Upper lobe of left lung (tissue), 6 donors: ENCODE measurements at regions not wholly inside any gene's neighbourhood (a gene's known extent, or its start where the extent isn't known, plus 50 kb on each side); places are given as distances from the start of the nearest gene placed in this dataset.
"Not testable (repeated sequence)": the region's sequence is repeated elsewhere in the genome, so short reads cannot be mapped to it uniquely, and the experiment has no call there.

Experiments used
- ATAC-seq, 2 donors: fragments of 200-7000 bp; cut with Tn5 transposase; one replicate each; pipeline ENCODE4 v1.9.1; 2022; ENCODE audit warnings: mild to moderate bottlenecking in 2 of 2, moderate library complexity in 2 of 2; ENCODE audit not compliant: low FRiP score in 2 of 2
- DNase-seq, 2 donors: peaks; one replicate each; pipeline ENCODE4 v3.0.0-alpha.2; 2019 to 2020
- H3K27ac ChIP-seq, 4 donors: fragments of 200-600 bp; sonication (generic); one replicate each; pipeline ENCODE4 v1.5.1; 2016 to 2019
- H3K27me3 ChIP-seq, 4 donors: fragments of 200-600 bp; sonication (generic); one replicate each; pipeline ENCODE4 v1.5.1; 2017 to 2019
- H3K36me3 ChIP-seq, 4 donors: fragments of 200-600 bp; sonication (generic); one replicate each; pipeline ENCODE4 v1.5.1; 2016 to 2019
- H3K4me1 ChIP-seq, 4 donors: fragments of 200-600 bp; sonication (generic); one replicate each; pipeline ENCODE4 v1.5.1; 2018 to 2019
- H3K4me3 ChIP-seq, 4 donors: fragments of 200-600 bp; sonication (generic); one replicate each; pipeline ENCODE4 v1.5.1; 2017 to 2019; ENCODE audit warnings: mild to moderate bottlenecking in 2 of 4, moderate library complexity in 1 of 4
- H3K9me3 ChIP-seq, 4 donors: fragments of 200-600 bp; sonication (generic); one replicate each; pipeline ENCODE4 v1.5.1; 2018 to 2019
- CTCF ChIP-seq, 6 experiments: fragments of 450-650 bp in 4 of 6; fragments of 200-600 bp in 2 of 6; sonication (generic) in 2 of 6; IDR thresholded peaks; one replicate each; pipeline ENCODE4 v1.5.1; 2016 to 2019; ENCODE audit warnings: antibody characterized with exemption in 6 of 6
- EP300 ChIP-seq, 4 donors: sonication (generic); formaldehyde crosslinking; IDR thresholded peaks; one replicate each; pipeline ENCODE4 v1.5.1; 2017; ENCODE audit warnings: antibody characterized with exemption in 4 of 4, control low read depth in 2 of 4
- POLR2A ChIP-seq, 4 donors: fragments of 450-650 bp; IDR thresholded peaks; one replicate each; pipeline ENCODE4 v1.5.1; 2016 to 2017; ENCODE audit warnings: antibody characterized with exemption in 4 of 4, mild to moderate bottlenecking in 2 of 4
- POLR2AphosphoS5 ChIP-seq, 2 donors: sonication (generic); formaldehyde crosslinking; IDR thresholded peaks; one replicate each; pipeline ENCODE4 v1.5.1; 2017; ENCODE audit warnings: antibody characterized with exemption in 2 of 2
- WGBS, 2 donors: methylation state at CpG; one replicate each; pipeline ENCODE4 v1.1.5; 2017 to 2018; 5-methylcytosine and 5-hydroxymethylcytosine counted together
- donor health status: DM: no; HTN: no; CAD: no; lungs with moderate emphysema.
- donor health status: DM: no; HTN: yes; CAD: no; lungs with severe emphysema.

DNA sequence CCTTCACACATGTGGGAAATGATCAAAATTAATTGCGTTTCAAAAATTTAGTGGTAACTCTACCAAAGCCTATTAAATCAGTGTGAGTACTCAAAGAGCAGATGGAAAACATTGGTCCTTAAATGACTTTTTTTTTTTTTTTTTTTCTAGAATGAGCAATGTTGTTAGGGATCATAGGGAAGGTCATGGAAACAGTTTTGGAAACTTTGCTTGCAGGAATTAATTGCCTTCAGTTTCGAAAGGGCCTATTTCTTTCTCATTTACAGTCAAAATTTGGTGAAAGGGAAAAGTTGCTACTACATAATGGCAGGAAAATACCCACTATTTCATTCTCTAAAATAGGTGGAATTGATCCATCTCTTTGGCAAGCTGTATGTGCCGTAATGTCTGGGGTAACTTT, 160.9 kb downstream of the RTL9 start:
- Histone ChIP-seq H3K36me3 (no peaks in the 10 kb centered on the region), H3K4me3 (no peak overlapping the region), H3K27ac (no peak overlapping the region), H3K27me3 (no peaks in the 10 kb centered on the region), H3K9me3 (no peaks in the 10 kb centered on the region), H3K4me1 (no peaks in the 10 kb centered on the region)
- no peak for ATAC-seq
- TF ChIP-seq CTCF (IDR thresholded peaks at IDR 0.05) (no peak), EP300 (IDR thresholded peaks at IDR 0.05) (no peak), POLR2AphosphoS5 (IDR thresholded peaks at IDR 0.05) (no peak), POLR2A (IDR thresholded peaks at IDR 0.05) (no peak)
- no peak for DNase-seq
- WGBS, 2 donors = 74 to 83% methylated on average over 3 of the region's 3 CpGs

DNA sequence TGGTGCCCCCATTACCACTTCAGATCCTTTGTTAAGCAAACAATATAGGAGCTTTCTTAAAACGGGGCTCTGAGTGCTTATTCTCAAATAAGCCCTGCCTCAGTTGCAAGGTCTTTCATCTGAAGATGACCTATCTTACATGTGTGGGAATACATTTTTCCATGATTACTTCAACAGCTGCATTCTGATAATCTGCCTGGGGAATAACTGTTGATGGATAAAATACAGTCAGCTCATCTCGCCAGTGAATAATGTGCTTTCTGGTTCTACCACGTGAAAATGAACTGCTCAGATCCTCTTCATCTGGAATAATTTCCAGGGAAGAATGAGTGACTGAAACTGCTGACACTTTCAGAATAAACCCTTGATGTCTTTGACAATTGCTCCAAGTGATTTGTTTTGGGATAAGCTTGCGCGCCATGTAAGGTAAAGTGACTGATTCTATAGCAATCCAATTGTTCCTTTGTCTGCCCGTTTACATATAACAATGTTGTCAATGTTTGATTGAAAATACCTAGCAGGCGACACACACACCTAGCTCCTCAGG, 161.3 kb downstream of the RTL9 start:
- no peak for ATAC-seq

DNA sequence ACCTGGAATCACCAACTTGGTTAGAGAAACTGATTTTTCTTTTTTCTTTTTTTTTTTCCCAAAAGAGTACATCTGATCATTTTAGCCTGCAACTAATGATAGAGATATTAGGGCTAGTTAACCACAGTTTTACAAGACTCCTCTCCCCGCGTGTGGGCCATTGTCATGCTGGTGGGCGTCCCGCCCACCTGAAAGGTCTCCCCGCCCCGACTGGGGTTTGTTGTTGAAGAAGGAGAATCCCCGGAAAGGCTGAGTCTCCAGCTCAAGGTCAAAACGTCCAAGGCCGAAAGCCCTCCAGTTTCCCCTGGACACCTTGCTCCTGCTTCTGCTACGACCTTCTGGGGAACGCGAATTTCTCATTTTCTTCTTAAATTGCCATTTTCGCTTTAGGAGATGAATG, 162.0 kb downstream of the RTL9 start:
- ATAC-seq, DNase-seq, H3K4me1 ChIP-seq, H3K36me3 ChIP-seq, H3K4me3 ChIP-seq, H3K9me3 ChIP-seq, H3K27me3 ChIP-seq, H3K27ac ChIP-seq: not testable (repeated sequence)
- 49 to 80% methylated on average over 7 to 13 of the region's 13 CpGs for WGBS, 2 donors

More for the DNA sequence above, 161.3 kb downstream of the RTL9 start:
- Histone ChIP-seq H3K9me3 (no peaks in the 10 kb centered on the region), H3K36me3 (no peaks in the 10 kb centered on the region), H3K27me3 (no peaks in the 10 kb centered on the region), H3K4me1 (no peaks in the 10 kb centered on the region), H3K27ac (no peak overlapping the region), H3K4me3 (no peak overlapping the region)
- DNase-seq = no peak
- no peak for TF ChIP-seq POLR2A (IDR thresholded peaks at IDR 0.05)
- TF ChIP-seq CTCF (IDR thresholded peaks at IDR 0.05) = no peak
- TF ChIP-seq EP300 (IDR thresholded peaks at IDR 0.05) = no peak
- TF ChIP-seq POLR2AphosphoS5 (IDR thresholded peaks at IDR 0.05) = no peak
- WGBS, 2 donors = 67 to 79% methylated on average over 7 of the region's 7 CpGs

- Histone ChIP-seq H3K4me1 (no peaks in the 10 kb centered on the region), H3K27me3 (no peaks in the 10 kb centered on the region), H3K27ac (no peak overlapping the region), H3K4me3 (no peak overlapping the region), H3K36me3 (no peaks in the 10 kb centered on the region), H3K9me3 (no peaks in the 10 kb centered on the region)
- no peak for DNase-seq
- WGBS, 2 donors = 46 to 58% methylated on average over 2 of the region's 2 CpGs
- ATAC-seq = peak in 1 of 2 donors; percentile 93
- no peak for TF ChIP-seq EP300 (IDR thresholded peaks at IDR 0.05)
- TF ChIP-seq CTCF (IDR thresholded peaks at IDR 0.05) = no peak
- TF ChIP-seq POLR2AphosphoS5 (IDR thresholded peaks at IDR 0.05) = no peak
- no peak for TF ChIP-seq POLR2A (IDR thresholded peaks at IDR 0.05)
These were observed 173.4 kb downstream of the RTL9 start for GRCh38 chrX:110531873-110532580.

DNA sequence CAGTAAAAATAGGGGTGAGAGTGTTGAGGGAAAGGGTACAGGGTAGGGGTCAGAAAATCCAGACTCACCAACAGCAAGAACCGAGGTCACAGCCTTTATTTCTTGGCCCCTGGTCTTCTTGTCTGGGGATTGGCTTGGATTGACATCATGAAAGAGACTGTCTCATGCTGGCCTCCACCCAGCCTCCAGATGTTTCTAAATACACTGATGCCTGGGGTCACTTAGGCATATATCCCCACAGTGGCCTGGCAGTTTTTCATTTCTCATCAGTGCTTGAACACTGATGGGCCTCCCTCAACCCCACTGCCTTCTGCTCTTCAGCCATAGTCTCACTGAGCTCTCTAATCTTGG, 173.9 kb downstream of the RTL9 start:
- ATAC-seq (peak in 1 of 2 donors; percentile 75), DNase-seq (no peak)
- H3K27me3 ChIP-seq = no peaks in the 10 kb centered on the region
- 43% methylated on average over 1 of the region's 1 CpG; no CpG with 5 or more reads in 1 of the 2 donors for WGBS, 2 donors
- no peaks in the 10 kb centered on the region for H3K9me3 ChIP-seq
- H3K4me1 ChIP-seq = no peaks in the 10 kb centered on the region
- TF ChIP-seq CTCF (IDR thresholded peaks at IDR 0.05) (no peak), EP300 (IDR thresholded peaks at IDR 0.05) (no peak), POLR2AphosphoS5 (IDR thresholded peaks at IDR 0.05) (no peak), POLR2A (IDR thresholded peaks at IDR 0.05) (no peak)
- H3K36me3 ChIP-seq = no peaks in the 10 kb centered on the region
- H3K27ac ChIP-seq = no peak overlapping the region
- no peak overlapping the region for H3K4me3 ChIP-seq
